OCI-LY3 (cell line): ENCODE measurements at regions not wholly inside any gene's neighbourhood (a gene's known extent, or its start where the extent isn't known, plus 50 kb on each side); places are given as distances from the start of the nearest gene placed in this dataset.

ENCODE experiments used
- H2AFZ ChIP-seq: fragments of 200-600, 300-600 bp; shearing (Covaris generic); 2 replicates; pipeline ENCODE4 v1.6.0; 2014; ENCODE audit warnings: antibody characterized with exemption, low read depth, low read length
- H3K27ac ChIP-seq: fragments of 200-600, 300-600 bp; sonication (generic); 2 replicates; pipeline ENCODE4 v1.5.1; 2014; ENCODE audit warnings: mild to moderate bottlenecking, low read length, moderate library complexity, mixed read lengths
- H3K27me3 ChIP-seq: fragments of 200-600, 300-600 bp; sonication (generic); 2 replicates; pipeline ENCODE4 v1.6.1; 2014; ENCODE audit warnings: low read depth, low read length, mixed read lengths
- H3K36me3 ChIP-seq: fragments of 200-600, 300-600 bp; sonication (generic); replicated peaks from 2 replicates; pipeline ENCODE3; 2014; ENCODE audit warnings: low read depth, low read length, mixed read lengths
- H3K4me1 ChIP-seq: fragments of 300-600, 200-600 bp; sonication (generic); 2 replicates; pipeline ENCODE4 v1.6.1; 2014; ENCODE audit warnings: low read length, mixed read lengths
- H3K4me2 ChIP-seq: fragments of 200-600, 300-600 bp; sonication (generic); 2 replicates; pipeline ENCODE4 v1.6.1; 2014; ENCODE audit warnings: low read length, mixed read lengths
- H3K4me3 ChIP-seq: fragments of 300-600, 200-600 bp; sonication (generic); 2 replicates; pipeline ENCODE4 v1.5.1; 2014; ENCODE audit warnings: antibody characterized with exemption, mild to moderate bottlenecking, low read length, moderate library complexity
- H3K79me2 ChIP-seq: fragments of 300-600, 200-600 bp; shearing (Covaris generic); 2 replicates; pipeline ENCODE4 v1.6.1; 2014; ENCODE audit warnings: mild to moderate bottlenecking, low read length, mixed read lengths
- H3K9ac ChIP-seq: fragments of 300-600, 200-600 bp; shearing (Covaris generic); 2 replicates; pipeline ENCODE4 v1.6.0; 2014; ENCODE audit warnings: mild to moderate bottlenecking, low read length, moderate library complexity
- H3K9me3 ChIP-seq: fragments of 200-600, 300-600 bp; shearing (Covaris generic); 2 replicates; pipeline ENCODE4 v1.6.1; 2014; ENCODE audit warnings: low read length, mixed read lengths; ENCODE audit not compliant: insufficient read depth
- H4K20me1 ChIP-seq: fragments of 200-600, 300-600 bp; sonication (generic); 2 replicates; pipeline ENCODE4 v1.6.1; 2016; ENCODE audit warnings: low read length, mixed read lengths; ENCODE audit not compliant: insufficient read depth
- CTCF ChIP-seq: fragments of 200-600, 300-600 bp; sonication (generic); IDR thresholded peaks from 2 replicates; pipeline ENCODE4 v1.5.1; 2014; ENCODE audit warnings: antibody characterized with exemption, low read length, low read depth
- EZH2phosphoT487 ChIP-seq: fragments of 200-600 bp; shearing (Covaris generic); IDR thresholded peaks from 2 replicates; pipeline ENCODE4 v1.6.1; 2018; ENCODE audit warnings: antibody characterized with exemption, mixed run types, low read depth

- Histone ChIP-seq H3K4me2 (no peak overlapping the region), H3K79me2 (no peaks in the 10 kb centered on the region), H2AFZ (no peak overlapping the region), H3K9me3 (no peaks in the 10 kb centered on the region), H3K27ac (no peak overlapping the region), H3K4me1 (no peaks in the 10 kb centered on the region), H4K20me1 (no peaks in the 10 kb centered on the region), H3K4me3 (no peak overlapping the region), H3K9ac (no peak overlapping the region), H3K27me3 (no peaks in the 10 kb centered on the region), H3K36me3 (no peaks in the 10 kb centered on the region)
- no peak for TF ChIP-seq EZH2phosphoT487
- no peak for TF ChIP-seq CTCF
Measured at GRCh38 chr3:55204417-55204816, 276.6 kb upstream of the LRTM1 start.

- Histone ChIP-seq H3K4me3 (no peak overlapping the region), H3K4me2 (no peak overlapping the region), H3K27ac (no peak overlapping the region), H3K4me1 (no peaks in the 10 kb centered on the region), H3K36me3 (no peaks in the 10 kb centered on the region), H3K9ac (no peak overlapping the region), H3K79me2 (no peaks in the 10 kb centered on the region), H2AFZ (no peak overlapping the region), H3K9me3 (no peaks in the 10 kb centered on the region), H4K20me1 (no peaks in the 10 kb centered on the region), H3K27me3 (no peaks in the 10 kb centered on the region)
- TF ChIP-seq CTCF, result no peak
- TF ChIP-seq EZH2phosphoT487, result no peak
Measured at GRCh38 chr3:55203546-55203945, 275.7 kb upstream of the LRTM1 start.

GRCh38 chr3:55203006-55203405 is 275.1 kb upstream of the LRTM1 start:
- Histone ChIP-seq H3K9ac (no peak overlapping the region), H3K27ac (no peak overlapping the region), H3K36me3 (no peaks in the 10 kb centered on the region), H3K4me3 (no peak overlapping the region), H2AFZ (no peak overlapping the region), H3K79me2 (no peaks in the 10 kb centered on the region), H3K9me3 (no peaks in the 10 kb centered on the region), H3K4me2 (no peak overlapping the region), H4K20me1 (no peaks in the 10 kb centered on the region), H3K27me3 (no peaks in the 10 kb centered on the region), H3K4me1 (no peaks in the 10 kb centered on the region)
- TF ChIP-seq CTCF (no peak), EZH2phosphoT487 (no peak)

GRCh38 chr3:55202326-55202725 is 274.5 kb upstream of the LRTM1 start:
- Histone ChIP-seq H3K27ac (no peak overlapping the region), H3K4me2 (no peak overlapping the region), H3K4me1 (no peaks in the 10 kb centered on the region), H2AFZ (no peak overlapping the region), H3K4me3 (no peak overlapping the region), H3K27me3 (no peaks in the 10 kb centered on the region), H3K36me3 (no peaks in the 10 kb centered on the region), H3K9ac (no peak overlapping the region), H3K79me2 (no peaks in the 10 kb centered on the region), H4K20me1 (no peaks in the 10 kb centered on the region), H3K9me3 (no peaks in the 10 kb centered on the region)
- TF ChIP-seq EZH2phosphoT487 (no peak), CTCF (no peak)
